WTC11 (cell line): ENCODE measurements at regions not wholly inside any gene's neighbourhood (a gene's known extent, or its start where the extent isn't known, plus 50 kb on each side); places are given as distances from the start of the nearest gene placed in this dataset.

ENCODE experiments used
- ATAC-seq: fragments of 200-7000 bp; cut with Tn5 transposase; 2 replicates; pipeline ENCODE4 v1.10.0; 2021; ENCODE audit warnings: mild to moderate bottlenecking, moderate library complexity
- CTCF ChIA-PET: fragments of 300-600 bp; sonication (Branson Sonifier 250); formaldehyde crosslinking; loops from one replicate; lab custom pipeline; 2021; ENCODE audit warnings: antibody characterized with exemption; lab: Charles Lee
- POLR2A ChIA-PET: fragments of 350-600 bp; sonication (Branson Sonifier 250); formaldehyde crosslinking; loops from one replicate; lab custom pipeline; 2021; ENCODE audit warnings: antibody characterized with exemption; lab: Charles Lee
- DNase-seq: peaks from one replicate; pipeline ENCODE4 v3.0.0; 2021; ENCODE audit warnings: low spot score
- H3K27ac Mint-ChIP-seq: 2 replicates; pipeline ENCODE4 v1.8.0; 2021; ENCODE audit warnings: mixed read lengths
- H3K27me3 Mint-ChIP-seq: 2 replicates; pipeline ENCODE4 v1.8.0; 2021; ENCODE audit warnings: low read depth, mild to moderate bottlenecking, moderate library complexity, mixed read lengths
- H3K36me3 Mint-ChIP-seq: 2 replicates; pipeline ENCODE4 v1.8.0; 2021; ENCODE audit warnings: mixed read lengths
- H3K4me1 Mint-ChIP-seq: 2 replicates; pipeline ENCODE4 v1.8.0; 2022; ENCODE audit warnings: mixed read lengths
- H3K4me3 Mint-ChIP-seq: 2 replicates; pipeline ENCODE4 v1.8.0; 2021; ENCODE audit warnings: mild to moderate bottlenecking, moderate library complexity, mixed read lengths
- H3K9me3 Mint-ChIP-seq: 2 replicates; pipeline ENCODE4 v1.8.0; 2021; ENCODE audit warnings: mixed read lengths
- CREM ChIP-seq: sonication (generic); formaldehyde crosslinking; IDR thresholded peaks from 2 replicates; pipeline ENCODE4 v1.8.1; 2022; ENCODE audit warnings: mild to moderate bottlenecking, missing genetic modification reagents, moderate library complexity
- ELF4 ChIP-seq: sonication (generic); formaldehyde crosslinking; IDR thresholded peaks from 2 replicates; pipeline ENCODE4 v1.8.1; 2022; ENCODE audit warnings: low read depth, mild to moderate bottlenecking, moderate library complexity, missing genetic modification reagents
- FOXJ3 ChIP-seq: sonication (generic); formaldehyde crosslinking; IDR thresholded peaks from 2 replicates; pipeline ENCODE4 v1.9.0; 2021; ENCODE audit warnings: missing genetic modification reagents, mild to moderate bottlenecking, borderline replicate concordance
- FOXP1 ChIP-seq: sonication (generic); formaldehyde crosslinking; IDR thresholded peaks from 2 replicates; pipeline ENCODE4 v1.8.0; 2022; ENCODE audit warnings: missing genetic modification reagents, mild to moderate bottlenecking, moderate library complexity, borderline replicate concordance
- GRHL2 ChIP-seq: fragments of 250-450 bp; sonication (Bioruptor Pico); IDR thresholded peaks from 2 replicates; pipeline ENCODE4 v1.8.0; 2022; ENCODE audit warnings: mild to moderate bottlenecking, moderate library complexity; ENCODE audit not compliant: insufficient replicate concordance, severe bottlenecking
- MXD4 ChIP-seq: fragments of 250-450 bp; sonication (Bioruptor Pico); IDR thresholded peaks from 2 replicates; pipeline ENCODE4 v1.8.0; 2021; ENCODE audit warnings: mild to moderate bottlenecking, moderate library complexity, borderline replicate concordance
- NFE2L1 ChIP-seq: sonication (generic); formaldehyde crosslinking; IDR thresholded peaks from 2 replicates; pipeline ENCODE4 v1.8.1; 2023; ENCODE audit warnings: missing genetic modification reagents
- NFYB ChIP-seq: sonication (generic); formaldehyde crosslinking; conservative IDR thresholded peaks from 2 replicates; pipeline ENCODE4 v1.8.0; 2022; ENCODE audit warnings: low read depth, missing genetic modification reagents
- RORB ChIP-seq: fragments of 250-450 bp; sonication (Bioruptor Pico); IDR thresholded peaks from 2 replicates; pipeline ENCODE4 v1.9.0; 2021; ENCODE audit warnings: mild to moderate bottlenecking
- TP53 ChIP-seq: sonication (generic); formaldehyde crosslinking; IDR thresholded peaks from 2 replicates; pipeline ENCODE4 v1.8.1; 2023; ENCODE audit warnings: mild to moderate bottlenecking, missing genetic modification reagents
- ZNF121 ChIP-seq: sonication (generic); formaldehyde crosslinking; IDR thresholded peaks from 2 replicates; pipeline ENCODE4 v1.8.0; 2023; ENCODE audit warnings: missing genetic modification reagents
- ZNF138 ChIP-seq: sonication (generic); formaldehyde crosslinking; conservative IDR thresholded peaks from 2 replicates; pipeline ENCODE4 v1.8.1; 2022; ENCODE audit warnings: mild to moderate bottlenecking, moderate library complexity, missing genetic modification reagents
- ZNF232 ChIP-seq: sonication (generic); formaldehyde crosslinking; IDR thresholded peaks from 2 replicates; pipeline ENCODE4 v1.8.0; 2022; ENCODE audit warnings: mild to moderate bottlenecking, missing genetic modification reagents
- ZNF671 ChIP-seq: fragments of 250-450 bp; sonication (Bioruptor Pico); IDR thresholded peaks from 2 replicates; pipeline ENCODE4 v1.8.0; 2021; ENCODE audit warnings: mild to moderate bottlenecking
- TF ChIP-seq, protein P1 (sequence below): sonication (generic); formaldehyde crosslinking; IDR thresholded peaks from 2 replicates; pipeline ENCODE4 v1.8.1; 2023; ENCODE audit warnings: mild to moderate bottlenecking, missing genetic modification reagents
- TF ChIP-seq, protein P2 (sequence below): sonication (generic); formaldehyde crosslinking; IDR thresholded peaks from 2 replicates; pipeline ENCODE4 v1.8.1; 2022; ENCODE audit warnings: missing genetic modification reagents, borderline replicate concordance
- TF ChIP-seq, protein P3 (sequence below): fragments of 250-450 bp; sonication (Bioruptor Pico); IDR thresholded peaks from 2 replicates; pipeline ENCODE4 v2.1.2; 2022; ENCODE audit warnings: mild to moderate bottlenecking, moderate library complexity
- TF ChIP-seq, protein P4 (sequence below): sonication (generic); formaldehyde crosslinking; IDR thresholded peaks from 2 replicates; pipeline ENCODE4 v1.8.0; 2022; ENCODE audit warnings: missing genetic modification reagents
- TF ChIP-seq, protein P5 (sequence below): fragments of 200-600 bp; IDR thresholded peaks from 2 replicates; pipeline ENCODE4 v1.8.0; 2022; ENCODE audit warnings: antibody characterized with exemption
- TF ChIP-seq, protein P6 (sequence below): fragments of 250-450 bp; sonication (Bioruptor Pico); IDR thresholded peaks from 2 replicates; pipeline ENCODE4 v1.8.0; 2021; ENCODE audit warnings: mild to moderate bottlenecking
- TF ChIP-seq, protein P7 (sequence below): sonication (generic); formaldehyde crosslinking; conservative IDR thresholded peaks from 2 replicates; pipeline ENCODE4 v1.8.1; 2022; ENCODE audit warnings: mild to moderate bottlenecking, missing genetic modification reagents

DNA sequence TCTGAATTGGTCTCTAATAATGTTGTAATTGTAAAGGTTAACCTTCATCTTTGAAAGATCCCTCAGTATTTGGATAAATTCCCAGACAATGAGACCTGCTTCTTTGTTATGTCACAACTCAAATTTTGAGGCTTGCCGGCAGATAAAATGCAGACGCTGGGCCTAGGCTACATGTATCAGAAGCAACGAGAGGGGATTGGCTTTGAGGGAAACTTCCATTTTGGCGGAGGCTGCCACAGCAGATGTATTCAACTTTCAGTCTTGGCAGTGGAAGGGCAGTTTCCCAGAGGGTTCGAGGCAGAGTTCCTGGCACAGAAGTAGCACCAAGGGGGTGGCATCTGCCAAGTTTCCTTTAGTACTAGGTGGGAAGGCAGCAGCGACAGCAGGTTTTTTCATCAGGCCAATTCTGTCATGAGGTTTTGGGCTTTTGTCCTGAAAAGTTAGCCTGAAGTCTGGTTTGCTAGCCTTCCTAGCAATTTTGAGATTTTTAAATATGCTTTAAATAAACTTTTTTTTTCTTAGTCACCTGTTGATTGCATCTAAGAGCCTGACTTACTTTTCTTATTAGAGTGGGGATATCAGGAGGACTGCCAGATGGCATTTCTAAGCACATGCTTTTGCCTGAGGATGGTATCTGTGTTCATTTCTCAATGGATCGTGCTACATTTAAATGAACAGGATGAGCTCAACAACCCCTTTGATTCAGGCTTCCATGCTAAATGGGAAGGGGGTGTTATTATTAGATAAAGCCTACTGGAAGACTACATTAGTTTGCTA is 89.5 kb upstream of the FAM3C start:
- H3K27me3 Mint-ChIP-seq, result no peaks in the 10 kb centered on the region
- no peak overlapping the region for H3K27ac Mint-ChIP-seq
- DNase-seq (no peak), ATAC-seq (no peak)
- peaks cover 47% of the 10 kb centered on the region for H3K4me1 Mint-ChIP-seq
- TF ChIP-seq MXD4 (CRISPR knock-in tag) (no peak), ZNF671 (CRISPR knock-in tag) (no peak)
- TF ChIP-seq, protein P1, sequence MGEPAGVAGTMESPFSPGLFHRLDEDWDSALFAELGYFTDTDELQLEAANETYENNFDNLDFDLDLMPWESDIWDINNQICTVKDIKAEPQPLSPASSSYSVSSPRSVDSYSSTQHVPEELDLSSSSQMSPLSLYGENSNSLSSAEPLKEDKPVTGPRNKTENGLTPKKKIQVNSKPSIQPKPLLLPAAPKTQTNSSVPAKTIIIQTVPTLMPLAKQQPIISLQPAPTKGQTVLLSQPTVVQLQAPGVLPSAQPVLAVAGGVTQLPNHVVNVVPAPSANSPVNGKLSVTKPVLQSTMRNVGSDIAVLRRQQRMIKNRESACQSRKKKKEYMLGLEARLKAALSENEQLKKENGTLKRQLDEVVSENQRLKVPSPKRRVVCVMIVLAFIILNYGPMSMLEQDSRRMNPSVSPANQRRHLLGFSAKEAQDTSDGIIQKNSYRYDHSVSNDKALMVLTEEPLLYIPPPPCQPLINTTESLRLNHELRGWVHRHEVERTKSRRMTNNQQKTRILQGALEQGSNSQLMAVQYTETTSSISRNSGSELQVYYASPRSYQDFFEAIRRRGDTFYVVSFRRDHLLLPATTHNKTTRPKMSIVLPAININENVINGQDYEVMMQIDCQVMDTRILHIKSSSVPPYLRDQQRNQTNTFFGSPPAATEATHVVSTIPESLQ (CRISPR knock-in tag), result no peak
- H3K36me3 Mint-ChIP-seq, result no peaks in the 10 kb centered on the region
- ChIA-PET POLR2A (no interaction called here), CTCF (interaction anchor here (0.7 kb wide), 1 partner anchor 89 kb away, joined by 3 read pairs; the partner anchor contains the start of gene FAM3C)
- no peak overlapping the region for H3K4me3 Mint-ChIP-seq
- 0 out of 2 replicates have a peak, but pooled peaks cover 3% of the 10 kb centered on the region for H3K9me3 Mint-ChIP-seq

DNA sequence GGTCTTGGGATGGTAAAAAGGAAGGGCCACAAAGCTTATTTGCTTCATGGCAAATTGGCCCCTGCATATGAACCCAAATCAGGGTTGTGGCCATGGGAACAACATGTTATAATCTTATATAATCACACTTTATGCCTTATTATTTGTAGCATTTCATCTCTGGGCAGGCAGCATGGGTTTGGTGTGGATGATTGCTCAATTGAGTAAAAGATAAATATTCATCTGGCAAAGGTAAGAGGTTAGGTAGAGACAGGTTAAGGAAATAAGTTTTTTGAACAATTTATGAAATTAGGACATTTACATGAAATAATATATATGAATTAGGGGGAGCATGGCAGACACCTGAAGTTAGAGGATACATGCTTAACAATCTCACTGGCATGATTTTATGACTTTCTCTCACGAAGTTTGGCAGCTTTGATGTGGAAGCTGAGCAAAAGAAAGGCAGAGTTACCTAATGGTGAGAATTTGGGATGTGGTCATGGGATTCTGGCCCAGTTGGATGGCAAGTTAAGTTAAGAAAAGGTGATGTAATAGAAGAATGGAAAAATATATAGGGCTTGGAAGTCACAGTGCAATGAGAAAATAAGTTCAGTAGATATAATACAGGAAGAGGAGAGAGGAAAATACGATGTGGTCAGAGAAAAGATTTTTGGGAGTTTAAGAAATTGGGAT is 88.1 kb upstream of the FAM3C start:
- TF ChIP-seq FOXJ3 (CRISPR knock-in tag), result no peak
- TF ChIP-seq FOXP1 (CRISPR knock-in tag), result no peak
- no peak for TF ChIP-seq CREM (CRISPR knock-in tag)
- TF ChIP-seq, protein P2, sequence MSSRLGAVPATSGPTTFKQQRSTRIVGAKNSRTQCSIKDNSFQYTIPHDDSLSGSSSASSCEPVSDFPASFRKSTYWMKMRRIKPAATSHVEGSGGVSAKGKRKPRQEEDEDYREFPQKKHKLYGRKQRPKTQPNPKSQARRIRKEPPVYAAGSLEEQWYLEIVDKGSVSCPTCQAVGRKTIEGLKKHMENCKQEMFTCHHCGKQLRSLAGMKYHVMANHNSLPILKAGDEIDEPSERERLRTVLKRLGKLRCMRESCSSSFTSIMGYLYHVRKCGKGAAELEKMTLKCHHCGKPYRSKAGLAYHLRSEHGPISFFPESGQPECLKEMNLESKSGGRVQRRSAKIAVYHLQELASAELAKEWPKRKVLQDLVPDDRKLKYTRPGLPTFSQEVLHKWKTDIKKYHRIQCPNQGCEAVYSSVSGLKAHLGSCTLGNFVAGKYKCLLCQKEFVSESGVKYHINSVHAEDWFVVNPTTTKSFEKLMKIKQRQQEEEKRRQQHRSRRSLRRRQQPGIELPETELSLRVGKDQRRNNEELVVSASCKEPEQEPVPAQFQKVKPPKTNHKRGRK (CRISPR knock-in tag), result no peak
- TF ChIP-seq, protein P3, sequence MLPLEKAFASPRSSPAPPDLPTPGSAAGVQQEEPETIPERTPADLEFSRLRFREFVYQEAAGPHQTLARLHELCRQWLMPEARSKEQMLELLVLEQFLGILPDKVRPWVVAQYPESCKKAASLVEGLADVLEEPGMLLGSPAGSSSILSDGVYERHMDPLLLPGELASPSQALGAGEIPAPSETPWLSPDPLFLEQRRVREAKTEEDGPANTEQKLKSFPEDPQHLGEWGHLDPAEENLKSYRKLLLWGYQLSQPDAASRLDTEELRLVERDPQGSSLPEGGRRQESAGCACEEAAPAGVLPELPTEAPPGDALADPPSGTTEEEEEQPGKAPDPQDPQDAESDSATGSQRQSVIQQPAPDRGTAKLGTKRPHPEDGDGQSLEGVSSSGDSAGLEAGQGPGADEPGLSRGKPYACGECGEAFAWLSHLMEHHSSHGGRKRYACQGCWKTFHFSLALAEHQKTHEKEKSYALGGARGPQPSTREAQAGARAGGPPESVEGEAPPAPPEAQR (CRISPR knock-in tag), result no peak
- no peak for TF ChIP-seq ELF4
- TF ChIP-seq NFE2L1 (CRISPR knock-in tag), result no peak
- no peak for TF ChIP-seq ZNF138 (CRISPR knock-in tag)
- no peak for TF ChIP-seq GRHL2 (CRISPR knock-in tag)
- TF ChIP-seq, protein P4, sequence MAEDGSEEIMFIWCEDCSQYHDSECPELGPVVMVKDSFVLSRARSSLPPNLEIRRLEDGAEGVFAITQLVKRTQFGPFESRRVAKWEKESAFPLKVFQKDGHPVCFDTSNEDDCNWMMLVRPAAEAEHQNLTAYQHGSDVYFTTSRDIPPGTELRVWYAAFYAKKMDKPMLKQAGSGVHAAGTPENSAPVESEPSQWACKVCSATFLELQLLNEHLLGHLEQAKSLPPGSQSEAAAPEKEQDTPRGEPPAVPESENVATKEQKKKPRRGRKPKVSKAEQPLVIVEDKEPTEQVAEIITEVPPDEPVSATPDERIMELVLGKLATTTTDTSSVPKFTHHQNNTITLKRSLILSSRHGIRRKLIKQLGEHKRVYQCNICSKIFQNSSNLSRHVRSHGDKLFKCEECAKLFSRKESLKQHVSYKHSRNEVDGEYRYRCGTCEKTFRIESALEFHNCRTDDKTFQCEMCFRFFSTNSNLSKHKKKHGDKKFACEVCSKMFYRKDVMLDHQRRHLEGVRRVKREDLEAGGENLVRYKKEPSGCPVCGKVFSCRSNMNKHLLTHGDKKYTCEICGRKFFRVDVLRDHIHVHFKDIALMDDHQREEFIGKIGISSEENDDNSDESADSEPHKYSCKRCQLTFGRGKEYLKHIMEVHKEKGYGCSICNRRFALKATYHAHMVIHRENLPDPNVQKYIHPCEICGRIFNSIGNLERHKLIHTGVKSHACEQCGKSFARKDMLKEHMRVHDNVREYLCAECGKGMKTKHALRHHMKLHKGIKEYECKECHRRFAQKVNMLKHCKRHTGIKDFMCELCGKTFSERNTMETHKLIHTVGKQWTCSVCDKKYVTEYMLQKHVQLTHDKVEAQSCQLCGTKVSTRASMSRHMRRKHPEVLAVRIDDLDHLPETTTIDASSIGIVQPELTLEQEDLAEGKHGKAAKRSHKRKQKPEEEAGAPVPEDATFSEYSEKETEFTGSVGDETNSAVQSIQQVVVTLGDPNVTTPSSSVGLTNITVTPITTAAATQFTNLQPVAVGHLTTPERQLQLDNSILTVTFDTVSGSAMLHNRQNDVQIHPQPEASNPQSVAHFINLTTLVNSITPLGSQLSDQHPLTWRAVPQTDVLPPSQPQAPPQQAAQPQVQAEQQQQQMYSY, result no peak
- TF ChIP-seq, protein P5, sequence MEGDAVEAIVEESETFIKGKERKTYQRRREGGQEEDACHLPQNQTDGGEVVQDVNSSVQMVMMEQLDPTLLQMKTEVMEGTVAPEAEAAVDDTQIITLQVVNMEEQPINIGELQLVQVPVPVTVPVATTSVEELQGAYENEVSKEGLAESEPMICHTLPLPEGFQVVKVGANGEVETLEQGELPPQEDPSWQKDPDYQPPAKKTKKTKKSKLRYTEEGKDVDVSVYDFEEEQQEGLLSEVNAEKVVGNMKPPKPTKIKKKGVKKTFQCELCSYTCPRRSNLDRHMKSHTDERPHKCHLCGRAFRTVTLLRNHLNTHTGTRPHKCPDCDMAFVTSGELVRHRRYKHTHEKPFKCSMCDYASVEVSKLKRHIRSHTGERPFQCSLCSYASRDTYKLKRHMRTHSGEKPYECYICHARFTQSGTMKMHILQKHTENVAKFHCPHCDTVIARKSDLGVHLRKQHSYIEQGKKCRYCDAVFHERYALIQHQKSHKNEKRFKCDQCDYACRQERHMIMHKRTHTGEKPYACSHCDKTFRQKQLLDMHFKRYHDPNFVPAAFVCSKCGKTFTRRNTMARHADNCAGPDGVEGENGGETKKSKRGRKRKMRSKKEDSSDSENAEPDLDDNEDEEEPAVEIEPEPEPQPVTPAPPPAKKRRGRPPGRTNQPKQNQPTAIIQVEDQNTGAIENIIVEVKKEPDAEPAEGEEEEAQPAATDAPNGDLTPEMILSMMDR, result no peak
- no peak for TF ChIP-seq TP53 (CRISPR knock-in tag)
- TF ChIP-seq, protein P6, sequence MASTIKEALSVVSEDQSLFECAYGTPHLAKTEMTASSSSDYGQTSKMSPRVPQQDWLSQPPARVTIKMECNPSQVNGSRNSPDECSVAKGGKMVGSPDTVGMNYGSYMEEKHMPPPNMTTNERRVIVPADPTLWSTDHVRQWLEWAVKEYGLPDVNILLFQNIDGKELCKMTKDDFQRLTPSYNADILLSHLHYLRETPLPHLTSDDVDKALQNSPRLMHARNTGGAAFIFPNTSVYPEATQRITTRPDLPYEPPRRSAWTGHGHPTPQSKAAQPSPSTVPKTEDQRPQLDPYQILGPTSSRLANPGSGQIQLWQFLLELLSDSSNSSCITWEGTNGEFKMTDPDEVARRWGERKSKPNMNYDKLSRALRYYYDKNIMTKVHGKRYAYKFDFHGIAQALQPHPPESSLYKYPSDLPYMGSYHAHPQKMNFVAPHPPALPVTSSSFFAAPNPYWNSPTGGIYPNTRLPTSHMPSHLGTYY (CRISPR knock-in tag), result no peak
- TF ChIP-seq NFYB (CRISPR knock-in tag), result no peak
- TF ChIP-seq RORB (CRISPR knock-in tag), result no peak
- TF ChIP-seq, protein P7, sequence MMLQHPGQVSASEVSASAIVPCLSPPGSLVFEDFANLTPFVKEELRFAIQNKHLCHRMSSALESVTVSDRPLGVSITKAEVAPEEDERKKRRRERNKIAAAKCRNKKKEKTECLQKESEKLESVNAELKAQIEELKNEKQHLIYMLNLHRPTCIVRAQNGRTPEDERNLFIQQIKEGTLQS (CRISPR knock-in tag), result no peak
- no peak for TF ChIP-seq ZNF671 (CRISPR knock-in tag)
- TF ChIP-seq ZNF121 (CRISPR knock-in tag), result no peak
- no peak for TF ChIP-seq ZNF232 (CRISPR knock-in tag)
- Mint-ChIP-seq H3K36me3 (no peaks in the 10 kb centered on the region), H3K4me3 (no peak overlapping the region), H3K27ac (no peak overlapping the region), H3K4me1 (peaks cover 49% of the 10 kb centered on the region), H3K27me3 (no peaks in the 10 kb centered on the region), H3K9me3 (0 out of 2 replicates have a peak, but pooled peaks cover 3% of the 10 kb centered on the region)
- DNase-seq (no peak), ATAC-seq (no peak)
- ChIA-PET POLR2A (no interaction called here), CTCF (no interaction called here)
